RWPE2 (cell line): ENCODE measurements at regions not wholly inside any gene's neighbourhood (a gene's known extent, or its start where the extent isn't known, plus 50 kb on each side); places are given as distances from the start of the nearest gene placed in this dataset.

Experiments used
- ATAC-seq: fragments of 200-7000 bp; cut with Tn5 transposase; 3 replicates; pipeline ENCODE4 v1.9.1; 2021; ENCODE audit warnings: low read depth
- DNase-seq: peaks from one replicate; pipeline ENCODE4 v3.0.0-alpha.2; 2020; ENCODE audit warnings: low spot score
- H3K27ac ChIP-seq: fragments of 450-650 bp; 2 replicates; pipeline ENCODE4 v1.5.1; 2017; ENCODE audit warnings: mild to moderate bottlenecking; ENCODE audit not compliant: poor library complexity, severe bottlenecking
- H3K27me3 ChIP-seq: fragments of 250-450 bp; sonication (Bioruptor Pico); 2 replicates; pipeline ENCODE4 v1.5.1; 2021; ENCODE audit warnings: mild to moderate bottlenecking, moderate library complexity; ENCODE audit not compliant: insufficient read depth, poor library complexity, severe bottlenecking
- H3K36me3 ChIP-seq: fragments of 250-450 bp; sonication (Bioruptor Pico); 2 replicates; pipeline ENCODE4 v1.5.1; 2020; ENCODE audit warnings: low read depth, mild to moderate bottlenecking, moderate library complexity
- H3K4me1 ChIP-seq: fragments of 250-450 bp; sonication (Bioruptor Pico); 2 replicates; pipeline ENCODE4 v1.5.1; 2021; ENCODE audit warnings: mild to moderate bottlenecking, moderate library complexity; ENCODE audit not compliant: insufficient read depth, poor library complexity, severe bottlenecking
- H3K4me3 ChIP-seq: fragments of 250-450 bp; sonication (Bioruptor Pico); 2 replicates; pipeline ENCODE4 v1.5.1; 2021; ENCODE audit warnings: mild to moderate bottlenecking, moderate library complexity; ENCODE audit not compliant: severe bottlenecking
- H3K9me3 ChIP-seq: fragments of 250-450 bp; sonication (Bioruptor Pico); 2 replicates; pipeline ENCODE4 v1.5.1; 2021; ENCODE audit warnings: mild to moderate bottlenecking, moderate library complexity; ENCODE audit not compliant: severe bottlenecking
- TF ChIP-seq, protein P1 (sequence below): fragments of 450-650 bp; IDR thresholded peaks from one replicate; pipeline ENCODE4 v1.5.1; 2017; ENCODE audit warnings: mild to moderate bottlenecking, moderate library complexity; ENCODE audit not compliant: poor library complexity, severe bottlenecking

DNA sequence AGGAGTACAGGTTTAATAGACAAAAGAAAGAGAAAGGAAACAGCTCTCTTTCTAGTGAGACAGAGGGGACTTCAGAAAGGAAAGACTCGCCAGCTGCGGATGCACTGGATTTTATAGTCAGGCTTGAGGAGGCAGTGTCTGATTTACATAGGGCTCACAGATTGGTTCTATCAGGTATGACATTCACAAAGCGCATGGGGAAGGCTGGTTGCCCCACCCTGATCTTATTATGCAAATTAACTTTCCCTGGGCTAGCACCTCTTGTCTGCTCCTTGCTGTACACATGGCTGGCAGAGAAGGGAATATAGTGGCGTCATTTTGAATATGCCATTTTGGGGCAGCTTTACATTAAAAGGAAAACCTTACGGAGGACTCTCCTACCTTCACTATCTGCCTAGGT is 938.4 kb upstream of the SEMA6D start:
- Histone ChIP-seq H3K36me3 (no peaks in the 10 kb centered on the region), H3K9me3 (no peaks in the 10 kb centered on the region), H3K4me1 (no peaks in the 10 kb centered on the region), H3K4me3 (no peak overlapping the region), H3K27me3 (no peaks in the 10 kb centered on the region), H3K27ac (no peak overlapping the region)
- ATAC-seq (no peak), DNase-seq (no peak)
- TF ChIP-seq, protein P1, sequence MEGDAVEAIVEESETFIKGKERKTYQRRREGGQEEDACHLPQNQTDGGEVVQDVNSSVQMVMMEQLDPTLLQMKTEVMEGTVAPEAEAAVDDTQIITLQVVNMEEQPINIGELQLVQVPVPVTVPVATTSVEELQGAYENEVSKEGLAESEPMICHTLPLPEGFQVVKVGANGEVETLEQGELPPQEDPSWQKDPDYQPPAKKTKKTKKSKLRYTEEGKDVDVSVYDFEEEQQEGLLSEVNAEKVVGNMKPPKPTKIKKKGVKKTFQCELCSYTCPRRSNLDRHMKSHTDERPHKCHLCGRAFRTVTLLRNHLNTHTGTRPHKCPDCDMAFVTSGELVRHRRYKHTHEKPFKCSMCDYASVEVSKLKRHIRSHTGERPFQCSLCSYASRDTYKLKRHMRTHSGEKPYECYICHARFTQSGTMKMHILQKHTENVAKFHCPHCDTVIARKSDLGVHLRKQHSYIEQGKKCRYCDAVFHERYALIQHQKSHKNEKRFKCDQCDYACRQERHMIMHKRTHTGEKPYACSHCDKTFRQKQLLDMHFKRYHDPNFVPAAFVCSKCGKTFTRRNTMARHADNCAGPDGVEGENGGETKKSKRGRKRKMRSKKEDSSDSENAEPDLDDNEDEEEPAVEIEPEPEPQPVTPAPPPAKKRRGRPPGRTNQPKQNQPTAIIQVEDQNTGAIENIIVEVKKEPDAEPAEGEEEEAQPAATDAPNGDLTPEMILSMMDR = no peak

DNA sequence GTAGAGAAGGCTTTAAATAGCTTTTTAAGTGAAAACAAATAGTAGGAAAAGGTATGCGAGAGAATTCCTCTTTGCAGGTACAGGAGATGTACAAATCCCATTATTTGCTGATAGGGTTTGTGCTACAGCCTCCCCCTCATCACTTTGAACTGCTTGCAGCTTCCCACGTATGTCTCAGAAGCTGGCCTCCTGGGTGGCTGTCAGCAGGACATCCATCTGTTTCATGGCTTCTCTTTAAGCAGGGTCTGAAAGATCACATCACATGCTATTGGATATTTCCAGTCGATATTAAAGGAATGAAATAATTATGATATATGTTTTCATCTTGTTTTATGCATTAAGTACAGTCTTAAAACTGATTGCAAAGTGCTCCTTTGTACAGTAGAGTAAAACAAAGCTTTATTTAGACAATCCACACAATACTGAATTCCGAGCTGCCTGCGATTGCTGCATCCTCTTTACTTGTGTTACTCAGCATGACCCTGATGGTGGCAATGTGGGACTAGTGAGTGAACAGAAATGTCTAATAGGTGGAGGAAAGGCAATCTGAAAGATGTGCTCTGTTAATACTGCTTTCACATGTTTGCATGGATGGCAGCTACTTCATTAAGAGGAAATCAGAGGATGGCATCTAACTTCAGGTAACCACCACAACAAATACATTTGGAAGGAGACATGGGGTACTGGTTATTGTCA is 930.6 kb upstream of the SEMA6D start:
- H3K27me3 ChIP-seq = peaks cover 10% of the 10 kb centered on the region
- H3K9me3 ChIP-seq = no peaks in the 10 kb centered on the region
- H3K36me3 ChIP-seq = no peaks in the 10 kb centered on the region
- TF ChIP-seq, protein P1 = peak; percentile 38
- no peaks in the 10 kb centered on the region for H3K4me1 ChIP-seq
- H3K27ac ChIP-seq = no peak overlapping the region
- no peak for DNase-seq
- H3K4me3 ChIP-seq = no peak overlapping the region
- ATAC-seq = peak; percentile 41; the same call in 1 of the 3 replicates

DNA sequence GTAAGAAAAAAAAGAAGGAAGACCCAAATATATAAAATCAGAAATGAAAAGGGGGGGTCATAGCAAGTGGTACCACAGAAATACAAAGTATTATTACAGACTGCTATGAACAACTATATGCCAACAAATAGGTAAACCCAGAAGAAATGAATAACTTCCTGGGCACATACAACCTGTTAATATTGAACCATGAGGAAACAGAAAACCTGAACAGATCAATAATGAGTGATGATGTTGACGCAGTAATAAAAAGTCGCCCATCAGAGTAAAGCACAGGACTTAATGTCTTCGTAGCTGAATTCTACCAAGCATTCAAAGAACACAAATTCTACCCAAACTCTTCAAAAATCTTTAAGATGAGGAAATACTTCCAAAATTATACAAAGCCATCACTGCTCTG is 921.6 kb upstream of the SEMA6D start:
- DNase-seq = no peak
- Histone ChIP-seq H3K9me3 (no peaks in the 10 kb centered on the region), H3K4me1 (no peaks in the 10 kb centered on the region), H3K36me3 (no peaks in the 10 kb centered on the region), H3K27ac (no peak overlapping the region), H3K4me3 (no peak overlapping the region), H3K27me3 (no peaks in the 10 kb centered on the region)
- no peak for ATAC-seq
- TF ChIP-seq, protein P1 = no peak

DNA sequence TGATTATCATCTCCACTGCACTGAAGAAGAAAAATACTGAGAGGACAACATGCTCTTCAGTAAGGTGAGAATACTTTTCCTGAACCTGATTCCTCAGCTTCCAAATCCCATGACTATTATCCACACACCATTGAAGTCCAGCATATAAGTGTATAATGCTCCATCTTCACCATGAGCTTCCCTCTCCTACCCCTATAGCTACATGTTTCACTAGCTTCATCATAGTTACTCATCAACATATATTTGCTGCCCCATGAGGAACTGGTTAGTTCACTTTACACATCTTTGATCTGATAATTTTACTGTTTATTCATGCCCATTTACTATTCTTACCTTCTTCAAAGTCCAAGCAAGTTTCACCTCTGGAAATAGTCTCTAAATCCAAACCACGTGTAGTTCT is 908.5 kb upstream of the SEMA6D start:
- no peaks in the 10 kb centered on the region for H3K9me3 ChIP-seq
- H3K4me1 ChIP-seq = no peaks in the 10 kb centered on the region
- H3K4me3 ChIP-seq = no peak overlapping the region
- DNase-seq (no peak), ATAC-seq (peak; percentile 66)
- H3K27ac ChIP-seq = no peak overlapping the region
- TF ChIP-seq, protein P1 = no peak
- no peaks in the 10 kb centered on the region for H3K36me3 ChIP-seq
- H3K27me3 ChIP-seq = no peaks in the 10 kb centered on the region

DNA sequence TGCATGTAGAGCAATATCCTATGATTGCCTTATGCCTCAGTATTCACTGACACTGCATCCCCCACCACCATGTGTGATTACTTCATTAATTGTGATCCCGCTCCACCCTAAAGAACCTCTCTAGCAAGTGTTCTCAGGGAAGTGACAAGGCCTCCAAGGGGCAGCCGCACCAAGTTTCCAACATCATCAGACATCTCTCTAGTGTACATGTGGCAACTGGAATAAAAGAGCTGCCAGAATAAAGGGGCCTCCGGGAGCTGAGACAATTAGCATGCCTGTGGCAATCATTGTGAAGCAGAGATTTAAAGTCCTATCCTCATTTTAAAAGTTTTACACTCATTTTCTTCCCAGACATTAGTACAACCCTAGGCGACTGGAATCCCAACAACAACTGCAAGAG is 902.1 kb upstream of the SEMA6D start:
- no peak overlapping the region for H3K27ac ChIP-seq
- no peaks in the 10 kb centered on the region for H3K9me3 ChIP-seq
- no peaks in the 10 kb centered on the region for H3K36me3 ChIP-seq
- no peak overlapping the region for H3K4me3 ChIP-seq
- H3K27me3 ChIP-seq = no peaks in the 10 kb centered on the region
- TF ChIP-seq, protein P1 = no peak
- DNase-seq (no peak), ATAC-seq (no peak)
- H3K4me1 ChIP-seq = no peaks in the 10 kb centered on the region
